AG09309 (cell line): ENCODE measurements at regions not wholly inside any gene's neighbourhood (a gene's known extent, or its start where the extent isn't known, plus 50 kb on each side); places are given as distances from the start of the nearest gene placed in this dataset.
A peak's percentile ranks its signal among the peaks of the same experiment; 100 is the strongest.
"Not testable (repeated sequence)": the region's sequence is repeated elsewhere in the genome, so short reads cannot be mapped to it uniquely, and the experiment has no call there.

Experiments
- DNase-seq: peaks from one replicate; pipeline ENCODE4 v3.0.0-alpha.2; 2010; ENCODE audit warnings: low read depth
- H3K4me3 ChIP-seq: 2 replicates; pipeline ENCODE4 v1.5.1; 2011; ENCODE audit warnings: mild to moderate bottlenecking, low read depth, low read length, moderate library complexity; ENCODE audit not compliant: control insufficient read depth
- TF ChIP-seq, protein P1 (sequence below): IDR thresholded peaks from 2 replicates; pipeline ENCODE4 v1.5.1; 2011; ENCODE audit warnings: mild to moderate bottlenecking, low read depth, low read length, inconsistent platforms; ENCODE audit not compliant: insufficient read depth, control insufficient read depth; ENCODE audit errors: missing control alignments

DNA sequence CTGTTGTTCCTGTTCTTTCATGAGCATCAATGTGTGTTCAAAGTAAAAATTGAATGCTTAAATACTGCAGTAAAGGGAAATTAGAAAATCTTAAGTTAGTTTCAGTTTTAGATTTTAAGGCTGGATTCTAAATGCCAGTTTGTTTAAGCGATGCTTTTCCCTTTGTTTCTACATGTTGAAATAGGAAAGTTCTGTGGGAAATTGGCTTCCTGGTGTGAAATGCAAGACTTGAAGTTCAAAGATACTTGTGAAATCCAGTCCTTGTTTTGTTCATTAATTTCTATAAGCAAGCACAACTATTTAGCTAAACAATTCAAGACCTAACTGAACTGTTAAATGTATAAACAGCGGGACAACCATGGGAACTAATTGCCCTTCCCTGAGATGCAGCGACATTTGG lies 149.1 kb downstream of the LYPLAL1 start:
- TF ChIP-seq, protein P1, sequence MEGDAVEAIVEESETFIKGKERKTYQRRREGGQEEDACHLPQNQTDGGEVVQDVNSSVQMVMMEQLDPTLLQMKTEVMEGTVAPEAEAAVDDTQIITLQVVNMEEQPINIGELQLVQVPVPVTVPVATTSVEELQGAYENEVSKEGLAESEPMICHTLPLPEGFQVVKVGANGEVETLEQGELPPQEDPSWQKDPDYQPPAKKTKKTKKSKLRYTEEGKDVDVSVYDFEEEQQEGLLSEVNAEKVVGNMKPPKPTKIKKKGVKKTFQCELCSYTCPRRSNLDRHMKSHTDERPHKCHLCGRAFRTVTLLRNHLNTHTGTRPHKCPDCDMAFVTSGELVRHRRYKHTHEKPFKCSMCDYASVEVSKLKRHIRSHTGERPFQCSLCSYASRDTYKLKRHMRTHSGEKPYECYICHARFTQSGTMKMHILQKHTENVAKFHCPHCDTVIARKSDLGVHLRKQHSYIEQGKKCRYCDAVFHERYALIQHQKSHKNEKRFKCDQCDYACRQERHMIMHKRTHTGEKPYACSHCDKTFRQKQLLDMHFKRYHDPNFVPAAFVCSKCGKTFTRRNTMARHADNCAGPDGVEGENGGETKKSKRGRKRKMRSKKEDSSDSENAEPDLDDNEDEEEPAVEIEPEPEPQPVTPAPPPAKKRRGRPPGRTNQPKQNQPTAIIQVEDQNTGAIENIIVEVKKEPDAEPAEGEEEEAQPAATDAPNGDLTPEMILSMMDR = no peak
- no peak for DNase-seq

DNA sequence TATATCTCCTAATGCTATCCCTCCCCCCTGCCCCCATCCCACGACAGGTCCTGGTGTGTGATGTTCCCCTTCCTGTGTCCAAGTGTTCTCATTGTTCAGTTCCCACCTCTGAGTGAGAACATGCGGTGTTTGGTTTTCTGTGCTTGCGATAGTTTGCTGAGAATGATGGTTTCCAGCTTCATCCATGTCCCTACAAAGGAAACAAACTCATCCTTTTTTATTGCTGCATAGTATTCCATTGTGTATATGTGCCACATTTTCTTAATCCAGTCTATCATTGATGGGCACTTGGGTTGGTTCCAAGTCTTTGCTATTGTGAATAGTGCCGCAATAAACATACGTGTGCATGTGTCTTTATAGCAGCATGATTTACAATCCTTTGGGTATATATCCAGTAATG lies 146.9 kb downstream of the LYPLAL1 start:
- DNase-seq, H3K4me3 ChIP-seq: not testable (repeated sequence)

More for the DNA sequence above, 149.1 kb downstream of the LYPLAL1 start:
- no peak overlapping the region for H3K4me3 ChIP-seq

DNA sequence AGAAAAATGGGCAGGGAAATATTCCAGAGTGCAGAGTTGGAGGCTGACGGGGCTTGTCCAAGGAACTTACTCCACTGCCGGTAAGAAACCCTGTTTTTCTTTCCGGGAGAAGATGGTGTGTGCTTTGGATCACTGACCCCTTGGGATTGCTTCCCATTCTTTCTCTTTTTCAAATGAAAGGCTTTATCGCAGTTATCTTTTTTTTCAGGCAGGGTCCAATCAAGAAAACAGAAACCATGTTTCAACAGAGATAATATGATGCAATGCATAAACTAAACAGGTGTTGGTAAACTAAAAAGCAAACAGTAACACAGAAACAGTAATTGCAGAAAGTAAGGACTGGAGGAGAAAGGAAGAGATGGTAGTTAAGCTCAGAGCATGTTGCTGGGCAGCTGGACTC lies 145.1 kb downstream of the LYPLAL1 start:
- no peak overlapping the region for H3K4me3 ChIP-seq
- TF ChIP-seq, protein P1 = no peak
- DNase-seq = no peak

DNA sequence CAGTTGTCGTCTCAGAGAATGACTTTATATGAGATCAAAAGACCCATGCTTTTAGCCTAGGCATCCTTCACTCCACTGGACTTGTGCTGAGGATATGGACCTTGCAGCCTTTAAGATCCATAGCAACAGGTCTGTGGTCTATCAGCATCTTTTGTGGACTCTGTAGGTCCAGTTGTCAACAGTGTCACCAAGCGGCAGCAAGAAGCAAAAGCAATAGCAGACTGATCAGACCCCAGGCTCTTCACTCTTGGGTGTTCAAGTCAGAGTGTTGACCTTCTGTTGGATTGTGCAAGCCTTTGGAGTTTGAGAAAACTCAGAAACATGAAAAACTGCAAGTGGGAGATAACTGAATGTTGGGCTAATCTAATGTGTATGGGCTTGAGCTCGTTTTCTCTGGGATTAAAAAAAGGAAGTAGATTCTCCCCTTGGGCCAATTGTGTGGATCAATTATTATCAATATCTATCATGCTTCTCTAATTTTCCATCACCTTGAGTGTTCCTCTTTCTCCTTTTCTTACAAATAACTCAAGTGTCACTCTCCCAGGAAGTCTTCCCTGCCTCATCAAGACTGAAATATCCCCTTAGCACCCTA lies 144.2 kb downstream of the LYPLAL1 start:
- TF ChIP-seq, protein P1 = peak; percentile 31
- H3K4me3 ChIP-seq = no peak overlapping the region
- DNase-seq = no peak

DNA sequence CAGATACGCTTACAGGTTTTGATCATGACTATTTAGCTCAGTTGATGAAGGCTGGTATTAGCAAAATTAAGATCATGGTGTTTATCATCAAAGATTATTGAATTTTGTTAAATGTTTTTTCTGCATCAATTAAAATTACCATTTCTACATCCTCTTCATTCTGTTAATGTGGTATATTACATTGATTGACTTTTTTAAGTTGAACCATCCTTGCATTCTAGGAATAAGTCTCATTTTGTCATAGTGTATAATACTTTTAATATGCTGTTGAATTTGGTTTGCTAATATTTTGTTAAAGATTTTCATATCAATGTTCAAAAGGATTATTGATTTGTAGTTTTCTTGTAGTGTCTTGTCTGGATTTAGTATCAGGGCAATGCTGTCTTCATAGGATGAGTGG lies 142.4 kb downstream of the LYPLAL1 start:
- H3K4me3 ChIP-seq = no peak overlapping the region
- TF ChIP-seq, protein P1 = no peak
- DNase-seq = no peak

DNA sequence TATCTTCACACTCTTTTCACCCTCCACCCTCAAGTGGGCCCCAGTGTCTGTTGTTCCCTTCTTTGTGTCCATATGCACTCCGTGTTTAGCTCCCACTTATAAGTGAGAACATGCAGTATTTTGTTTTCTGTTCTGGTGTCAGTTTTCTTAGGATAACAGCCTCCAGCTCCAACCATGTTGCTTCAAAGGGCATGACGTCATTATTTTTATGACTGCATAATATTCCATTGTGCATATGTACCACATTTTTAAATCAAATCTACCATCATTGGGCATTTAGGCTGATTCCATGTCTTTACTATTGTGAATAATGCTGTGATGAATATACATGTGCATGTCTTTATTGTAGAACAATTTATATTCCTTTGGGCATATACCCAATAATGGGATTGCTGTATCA lies 140.3 kb downstream of the LYPLAL1 start:
- H3K4me3 ChIP-seq = no peak overlapping the region
- DNase-seq = no peak
- TF ChIP-seq, protein P1 = no peak

DNA sequence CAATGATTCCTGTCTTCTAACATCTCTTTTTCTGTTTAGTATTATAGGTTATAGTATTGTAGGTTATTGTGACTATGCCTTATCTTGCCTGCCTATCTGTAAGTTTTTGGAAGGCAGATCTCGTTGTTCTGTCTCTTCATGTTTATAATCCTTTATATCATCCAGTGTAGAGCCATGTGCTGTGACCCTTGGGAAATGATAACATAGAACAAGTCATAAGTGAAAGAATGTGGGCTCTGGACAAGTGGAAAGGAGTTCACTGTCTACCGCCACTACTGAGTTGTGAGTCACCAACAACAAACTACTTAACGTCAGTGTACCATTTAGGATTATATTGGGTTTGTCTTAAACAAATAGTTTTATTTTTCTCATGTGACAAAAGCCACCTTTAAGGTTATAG lies 139.3 kb downstream of the LYPLAL1 start:
- TF ChIP-seq, protein P1 = no peak
- no peak for DNase-seq
- no peak overlapping the region for H3K4me3 ChIP-seq
